H1 (cell line): ENCODE measurements at regions not wholly inside any gene's neighbourhood (a gene's known extent, or its start where the extent isn't known, plus 50 kb on each side); places are given as distances from the start of the nearest gene placed in this dataset.

ENCODE experiments used
- SIN3A ChIP-seq, 2 experiments: IDR thresholded peaks in 1 of 2; conservative IDR thresholded peaks in 1 of 2; 2 replicates each; pipeline ENCODE4 v1.6.1; 2011 to 2012; ENCODE audit warnings: low read length in 2 of 2, improper control_type of control experiment in 1 of 2, low read depth in 1 of 2, mild to moderate bottlenecking in 1 of 2

- TF ChIP-seq SIN3A (conservative IDR thresholded peaks at IDR 0.05 in 1 of 2, IDR thresholded peaks at IDR 0.05 in 1 of 2; ENCODE audit: low read depth in 1 of 2, low read length in 2 of 2) = no peak
These were observed 76.0 kb downstream of the CBLN2 start (continued) for GRCh38 chr18:72468021-72468710.
